Sciatic nerve (tissue), 2 donors: ENCODE measurements at regions not wholly inside any gene's neighbourhood (a gene's known extent, or its start where the extent isn't known, plus 50 kb on each side); places are given as distances from the start of the nearest gene placed in this dataset.

Source experiments
- ATAC-seq: fragments of 200-7000 bp; cut with Tn5 transposase; one replicate; pipeline ENCODE4 v1.9.1; 2020; ENCODE audit warnings: mild to moderate bottlenecking, moderate library complexity
- DNase-seq: peaks from one replicate; pipeline ENCODE4 v3.0.0-alpha.2; 2020; ENCODE audit warnings: low spot score
- intact Hi-C: fragments of 100-400 bp; cut with DNase I; formaldehyde crosslinking; loops from one replicate; pipeline ENCODE4 v1.14.2; 2022
- donor health status: DM: no; HTN: no; CAD: no.
- donor health status: DM: no; HTN: no; CAD: no.

GRCh38 chr14:51780741-51781140 lies 79.7 kb upstream of the GNG2 start:
- no peak for DNase-seq
- no peak for ATAC-seq
- intact Hi-C loops: no loop called here

GRCh38 chr14:51781381-51781780 lies 79.0 kb upstream of the GNG2 start:
- ATAC-seq (no peak), DNase-seq (no peak)
- intact Hi-C loops: no loop called here

GRCh38 chr14:51782435-51782834 lies 78.0 kb upstream of the GNG2 start:
- ATAC-seq (no peak), DNase-seq (no peak)
- intact Hi-C loops: no loop called here

GRCh38 chr14:51783765-51784164 lies 76.6 kb upstream of the GNG2 start:
- intact Hi-C loops: no loop called here
- ATAC-seq (peak; percentile 67), DNase-seq (no peak)

DNA sequence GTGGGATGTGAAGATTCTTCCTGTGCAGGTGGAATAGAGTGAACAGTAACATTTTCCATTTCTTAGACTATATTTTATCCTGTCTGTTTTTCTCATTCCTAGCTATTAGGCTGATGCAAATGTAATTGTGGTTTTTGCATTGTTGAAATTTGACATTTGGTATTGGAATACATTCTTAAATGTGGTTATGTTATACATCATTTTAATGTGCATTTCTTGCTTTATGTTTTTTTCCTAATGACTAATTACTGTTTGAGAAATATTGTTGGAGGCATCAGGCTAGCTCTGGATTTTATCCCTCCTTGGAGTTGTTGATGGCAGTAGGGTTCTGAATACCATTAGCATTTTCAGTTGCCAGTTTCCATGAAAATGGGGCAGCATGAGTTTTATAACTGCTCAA lies 75.9 kb upstream of the GNG2 start:
- DNase-seq: no peak
- intact Hi-C loops: no loop called here
- ATAC-seq: no peak

DNA sequence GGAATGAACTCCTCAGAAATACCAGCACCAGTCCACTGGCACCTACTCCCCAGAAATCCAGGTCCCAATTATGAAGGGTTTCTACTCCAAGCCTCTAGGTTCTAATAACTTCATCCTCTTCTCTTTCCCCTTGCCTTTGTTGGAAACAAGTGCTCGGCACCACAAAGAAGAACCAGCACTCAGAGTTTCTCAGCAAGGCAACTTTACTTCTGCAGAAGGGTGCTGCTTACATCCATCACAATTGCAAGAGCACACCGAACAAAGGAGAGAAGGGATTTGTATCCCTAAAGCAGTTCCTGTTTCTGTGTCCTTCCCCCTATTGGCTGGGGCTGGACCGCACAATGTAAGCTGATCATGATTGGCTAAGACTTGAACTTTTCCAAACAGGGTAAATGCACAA lies 74.2 kb upstream of the GNG2 start:
- DNase-seq (no peak), ATAC-seq (no peak)
- intact Hi-C loops: no loop called here

- no peak for DNase-seq
- intact Hi-C loops: no loop called here
- no peak for ATAC-seq
Measured at GRCh38 chr14:51787352-51787751, 73.1 kb upstream of the GNG2 start.

GRCh38 chr14:51789114-51789513 lies 71.3 kb upstream of the GNG2 start:
- DNase-seq (no peak), ATAC-seq (no peak)
- intact Hi-C loops: no loop called here

GRCh38 chr14:51789596-51789995 lies 70.8 kb upstream of the GNG2 start:
- intact Hi-C loops: no loop called here
- ATAC-seq (no peak), DNase-seq (no peak)

DNA sequence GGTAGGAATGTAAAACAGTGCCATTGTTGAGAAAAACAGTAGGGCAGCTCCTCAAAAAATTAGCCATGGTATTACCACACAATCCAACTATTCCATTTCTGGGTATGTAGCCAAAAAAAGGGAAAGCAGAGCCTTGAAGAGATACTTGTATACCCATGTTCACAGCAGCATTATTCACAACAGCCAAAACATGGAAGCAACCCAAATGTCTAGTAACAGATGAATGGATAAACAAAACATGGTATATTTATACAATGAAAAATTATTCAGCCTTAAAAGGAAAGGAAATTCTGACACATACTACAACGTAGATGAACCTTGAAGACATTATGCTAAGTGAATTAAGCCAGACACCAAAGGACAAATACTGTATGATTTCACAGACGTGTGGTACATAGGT lies 67.6 kb upstream of the GNG2 start:
- intact Hi-C loops: no loop called here
- DNase-seq (no peak), ATAC-seq (no peak)

DNA sequence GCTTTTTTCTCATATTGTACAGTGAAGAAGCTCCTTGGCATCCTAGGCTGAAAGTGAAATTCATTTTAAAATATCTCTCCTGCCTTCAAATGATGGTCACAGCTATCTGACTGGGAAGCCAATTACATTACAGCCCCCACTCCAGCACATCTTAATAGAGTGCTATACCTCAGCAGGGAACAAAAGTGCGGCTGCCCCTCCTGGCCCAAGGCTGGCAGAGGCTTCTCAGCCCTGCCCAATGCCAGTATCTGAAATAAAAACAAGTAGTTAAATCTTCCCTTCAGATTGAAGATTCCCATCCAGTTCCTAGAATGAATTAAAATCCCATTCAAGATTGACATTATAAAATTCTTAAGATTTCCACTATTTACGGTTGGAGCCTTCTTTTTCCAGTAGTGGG lies 54.9 kb upstream of the GNG2 start:
- ATAC-seq (no peak), DNase-seq (no peak)
- intact Hi-C loops: no loop called here

- intact Hi-C loops: no loop called here
- ATAC-seq: no peak
- DNase-seq: no peak
Measured at GRCh38 chr14:51806026-51807023, 54.1 kb upstream of the GNG2 start.

GRCh38 chr14:51807356-51807755 lies 53.1 kb upstream of the GNG2 start:
- ATAC-seq (peak; percentile 42), DNase-seq (no peak)
- intact Hi-C loops: no loop called here
